GM19238 (cell line): ENCODE measurements at regions not wholly inside any gene's neighbourhood (a gene's known extent, or its start where the extent isn't known, plus 50 kb on each side); places are given as distances from the start of the nearest gene placed in this dataset.
"Not testable (repeated sequence)": the region's sequence is repeated elsewhere in the genome, so short reads cannot be mapped to it uniquely, and the experiment has no call there.

Experiments
- DNase-seq: peaks from one replicate; pipeline ENCODE4 v3.0.0; 2011; ENCODE audit warnings: low spot score; ENCODE audit not compliant: insufficient read length

GRCh38 chr18:22734791-22735627, 198.1 kb upstream of the RBBP8 start:
- no peak for DNase-seq

GRCh38 chr18:22737054-22737453, 196.1 kb upstream of the RBBP8 start:
- DNase-seq: no peak

DNA sequence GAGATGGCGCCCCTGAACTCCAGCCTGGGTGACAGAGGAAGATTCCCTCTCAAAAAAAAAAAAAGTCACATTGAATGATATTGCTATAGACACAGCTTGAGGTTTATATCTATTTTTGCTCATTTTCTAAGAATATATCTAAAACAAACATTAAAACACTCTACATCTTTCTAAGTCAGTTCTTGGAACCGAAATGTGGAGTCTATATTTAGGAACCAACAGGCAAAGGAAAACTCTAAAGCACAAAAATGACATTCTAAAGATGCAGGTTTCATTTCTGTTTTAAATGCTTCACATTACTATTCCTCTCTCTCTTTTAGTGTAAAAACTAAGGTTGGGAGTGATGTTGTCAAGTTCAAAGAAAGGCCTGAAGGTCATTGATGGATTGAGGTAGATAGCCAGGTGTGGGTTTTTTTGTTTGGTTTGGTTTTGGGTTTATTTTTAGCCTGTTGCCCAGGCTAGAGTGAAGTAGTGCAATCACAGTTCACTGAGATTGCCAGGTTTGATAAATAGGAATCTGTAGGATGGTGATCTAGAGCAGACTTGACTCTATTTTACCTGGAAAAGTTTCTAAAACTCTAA, 194.0 kb upstream of the RBBP8 start:
- DNase-seq: no peak

GRCh38 chr18:22739789-22740188, 193.3 kb upstream of the RBBP8 start:
- DNase-seq: no peak

- DNase-seq: no peak
Measured at GRCh38 chr18:22741318-22741717, 191.8 kb upstream of the RBBP8 start.

DNA sequence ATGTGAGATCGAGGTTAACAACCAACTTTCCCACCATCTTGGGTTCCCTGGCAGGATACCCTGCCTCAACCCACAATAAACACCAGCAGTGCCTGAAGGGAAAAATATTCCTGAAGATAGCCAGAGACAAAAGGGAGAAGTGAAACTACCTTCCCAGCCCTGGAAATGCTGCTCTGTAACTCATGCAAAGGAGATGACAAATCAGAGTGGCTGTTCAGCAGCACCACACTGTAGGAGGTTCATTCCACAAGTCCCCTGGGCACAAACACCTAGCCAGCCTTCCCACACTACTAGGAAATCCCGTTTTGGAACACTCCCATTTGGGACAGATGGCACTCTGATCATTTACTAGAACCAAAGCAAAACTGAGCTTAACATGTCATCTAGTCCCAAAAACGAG, 190.7 kb upstream of the RBBP8 start:
- no peak for DNase-seq

DNA sequence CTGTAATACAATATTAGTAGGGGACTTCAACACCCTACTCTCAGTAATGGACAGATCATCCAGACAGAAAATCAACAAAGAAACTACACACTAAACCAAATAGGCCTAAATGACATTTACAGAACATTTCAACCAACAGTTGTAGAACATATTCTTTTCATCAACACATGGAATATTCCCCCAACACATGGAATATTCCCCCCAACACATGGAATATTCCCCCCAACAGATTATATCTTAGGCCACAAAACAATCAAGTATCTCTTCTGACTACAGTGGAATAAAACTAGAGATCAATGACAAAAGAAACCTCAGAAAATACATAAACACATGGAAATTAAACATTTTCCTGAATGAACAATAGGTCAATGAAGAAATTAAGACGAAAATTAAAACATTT, 187.2 kb upstream of the RBBP8 start:
- no peak for DNase-seq

- no peak for DNase-seq
Measured at GRCh38 chr18:22752014-22752413, 181.1 kb upstream of the RBBP8 start.

GRCh38 chr18:22753130-22753831, 179.8 kb upstream of the RBBP8 start:
- no peak for DNase-seq

DNA sequence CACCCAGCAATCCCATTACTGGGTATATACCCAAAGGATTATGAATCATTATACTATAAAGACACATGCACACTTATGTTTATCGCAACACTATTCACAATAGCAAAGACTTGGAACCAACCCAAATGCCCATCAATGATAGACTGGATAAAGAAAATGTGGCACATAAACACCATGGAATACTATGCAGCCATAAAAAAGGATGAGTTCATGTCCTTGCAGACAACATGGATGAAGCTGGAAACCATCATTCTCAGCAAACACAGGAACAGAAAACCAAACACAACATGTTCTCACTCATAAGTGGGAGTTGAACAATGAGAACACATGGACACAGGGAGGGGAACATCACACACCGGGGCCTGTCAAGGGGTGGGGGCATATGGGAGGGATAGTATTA, 169.1 kb upstream of the RBBP8 start:
- DNase-seq: not testable (repeated sequence)

GRCh38 chr18:22765896-22766295, 167.2 kb upstream of the RBBP8 start:
- DNase-seq: no peak

DNA sequence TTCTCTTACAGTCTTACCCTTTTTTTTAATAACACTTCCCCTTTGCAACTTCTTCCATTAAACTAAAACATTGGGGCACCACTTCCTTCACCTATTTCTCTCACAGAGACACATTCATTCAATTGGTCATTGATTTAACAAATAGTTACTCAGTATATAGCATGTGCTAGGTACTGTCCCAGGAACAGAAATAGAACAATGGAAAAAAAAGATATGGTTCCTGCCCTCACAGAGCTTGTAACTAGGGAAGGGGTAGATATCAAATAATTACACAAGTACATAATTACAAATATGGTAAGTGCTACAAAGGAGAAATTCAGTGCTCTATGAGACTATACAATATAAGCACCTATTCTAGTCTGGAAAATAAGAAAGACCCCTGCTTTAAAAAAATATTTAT, 165.5 kb upstream of the RBBP8 start:
- DNase-seq: no peak

- DNase-seq: no peak
Measured at GRCh38 chr18:22773944-22774343, 159.2 kb upstream of the RBBP8 start.

- no peak for DNase-seq
Measured at GRCh38 chr18:22778996-22779395, 154.1 kb upstream of the RBBP8 start.

DNA sequence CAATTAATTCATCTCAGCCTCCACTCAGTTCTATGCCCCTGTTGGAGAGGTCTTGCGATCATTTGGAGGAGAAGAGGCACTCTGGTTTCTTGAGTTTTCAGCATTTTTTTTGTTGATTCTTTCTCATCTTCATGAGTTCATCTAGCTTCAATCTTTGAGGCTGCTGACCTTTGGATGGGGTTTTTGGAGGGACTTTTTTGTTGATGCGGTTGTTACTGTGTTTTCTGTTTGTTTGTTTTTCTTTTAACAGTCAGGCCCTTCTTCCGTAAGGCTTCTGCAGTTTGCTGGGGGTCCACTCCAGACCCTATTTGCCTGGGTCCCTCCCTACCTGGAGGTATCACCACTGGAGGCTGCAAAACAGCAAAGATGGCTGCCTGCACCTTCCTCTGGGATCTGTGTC, 149.9 kb upstream of the RBBP8 start:
- no peak for DNase-seq

GRCh38 chr18:22783662-22784076, 149.5 kb upstream of the RBBP8 start:
- no peak for DNase-seq

DNA sequence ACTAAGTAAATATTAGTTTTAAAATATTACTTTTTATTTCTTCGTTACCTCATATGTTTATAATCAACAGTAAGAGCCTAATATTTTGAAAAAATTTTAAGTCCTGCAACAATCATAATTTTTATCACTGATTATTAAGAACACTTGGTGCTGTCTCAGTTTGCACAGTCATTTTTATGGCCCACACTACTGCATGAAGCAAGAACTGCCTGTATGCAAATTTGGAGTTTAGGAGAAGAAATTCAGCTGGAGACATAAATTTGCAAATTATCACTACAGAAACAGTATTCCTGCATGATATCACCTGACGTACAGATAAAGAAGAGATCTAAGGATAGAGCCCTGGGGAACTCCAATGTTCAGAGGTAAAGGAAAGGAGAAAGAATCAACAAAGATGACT, 144.1 kb upstream of the RBBP8 start:
- no peak for DNase-seq

GRCh38 chr18:22789600-22789999, 143.5 kb upstream of the RBBP8 start:
- no peak for DNase-seq

- no peak for DNase-seq
Measured at GRCh38 chr18:22790545-22791309, 142.4 kb upstream of the RBBP8 start.

DNA sequence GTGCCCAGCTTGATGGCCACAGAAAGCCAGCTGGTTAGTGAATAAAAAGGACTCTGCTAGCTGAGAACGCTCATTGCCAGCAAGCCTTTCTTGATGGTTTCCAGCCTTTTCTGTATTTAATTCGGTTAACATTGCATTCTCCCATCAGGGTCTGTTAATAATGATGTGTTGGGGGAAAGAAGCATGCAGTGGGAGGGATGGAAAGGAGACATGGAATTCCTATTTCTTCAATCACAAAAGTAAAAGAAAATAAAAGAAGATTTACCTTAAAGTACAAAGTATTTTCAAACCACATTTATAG, 141.9 kb upstream of the RBBP8 start:
- no peak for DNase-seq

- DNase-seq: no peak
Measured at GRCh38 chr18:22796113-22796512, 137.0 kb upstream of the RBBP8 start.

DNA sequence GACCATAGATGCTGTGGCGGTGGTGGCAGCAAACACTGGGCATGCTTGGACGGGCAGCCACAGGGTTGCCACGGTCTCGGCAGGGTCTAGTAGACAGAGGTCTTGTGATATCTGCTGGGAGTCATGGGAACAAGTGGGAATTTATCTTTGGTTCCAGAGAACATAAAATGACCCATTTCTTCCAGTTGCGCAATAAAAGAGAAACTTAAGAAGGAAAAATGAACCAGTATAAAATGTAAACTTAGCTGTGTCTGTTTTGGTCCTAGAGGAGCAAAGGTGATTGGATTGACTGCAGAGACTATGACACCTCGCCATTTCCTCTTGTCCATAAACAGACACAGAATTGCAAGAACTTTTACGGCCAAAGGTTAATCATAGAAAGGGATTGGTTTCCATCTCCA, 132.6 kb upstream of the RBBP8 start:
- DNase-seq: no peak
